ENCODE measurements at regions not wholly inside any gene's neighbourhood (a gene's known extent, or its start where the extent isn't known, plus 50 kb on each side); places are given as distances from the start of the nearest gene placed in this dataset.
"Not testable (repeated sequence)": the region's sequence is repeated elsewhere in the genome, so short reads cannot be mapped to it uniquely, and the experiment has no call there.

DNA sequence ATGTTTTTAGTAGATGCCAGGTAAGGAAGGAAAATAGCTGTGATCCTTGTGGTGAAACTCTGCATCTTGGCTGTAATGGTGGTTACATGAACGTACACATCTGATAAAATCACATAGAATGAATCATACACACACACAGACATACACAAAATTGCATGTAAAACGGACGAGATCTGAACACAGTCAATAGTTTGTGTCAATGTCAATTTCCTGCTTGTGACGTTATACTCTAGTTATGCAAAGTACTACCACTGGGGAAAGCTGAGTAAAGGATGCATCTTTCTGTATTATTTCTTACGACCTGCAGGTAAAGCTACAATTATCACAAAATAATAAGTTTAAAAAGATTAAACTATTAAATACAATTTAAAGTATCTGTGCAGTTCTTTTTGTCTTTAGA lies 493.7 kb upstream of the ZP4 start:
- H3K9me3 ChIP-seq (ENCODE audit: insufficient read depth, low read depth, low read length) = no peaks in the 10 kb centered on the region
- 97% methylated on average over 4 of the region's 5 CpGs for WGBS
- no peaks in the 10 kb centered on the region for H3K27me3 ChIP-seq (ENCODE audit: insufficient read depth, low read length)
- no peak overlapping the region for H3K9ac ChIP-seq (ENCODE audit: low read depth, low read length)
- H3K4me3 ChIP-seq (ENCODE audit: low read length) = no peak overlapping the region
- H3K36me3 ChIP-seq (ENCODE audit: insufficient read depth, low read length) = no peaks in the 10 kb centered on the region
- no peak overlapping the region for H3K27ac ChIP-seq (ENCODE audit: low read depth, low read length)
- peaks cover 13% of the 10 kb centered on the region for H3K4me1 ChIP-seq (ENCODE audit: insufficient read depth, low read length)

- Histone ChIP-seq H3K4me3 (ENCODE audit: low read length) (no peak overlapping the region), H3K27me3 (ENCODE audit: insufficient read depth, low read length) (no peaks in the 10 kb centered on the region), H3K9me3 (ENCODE audit: insufficient read depth, low read depth, low read length) (no peaks in the 10 kb centered on the region), H3K27ac (ENCODE audit: low read depth, low read length) (peak overlapping the region; percentile 90; the same call in 1 of the 2 replicates), H3K9ac (ENCODE audit: low read depth, low read length) (peak overlapping the region; percentile 58), H3K4me1 (ENCODE audit: insufficient read depth, low read length) (peaks cover 34% of the 10 kb centered on the region), H3K36me3 (ENCODE audit: insufficient read depth, low read length) (no peaks in the 10 kb centered on the region)
- WGBS = 55% methylated on average over 2 of the region's 2 CpGs
These were observed 489.4 kb upstream of the ZP4 start for GRCh38 chr1:238380167-238380566.

GRCh38 chr1:238379446-238379845 lies 488.7 kb upstream of the ZP4 start:
- H3K9ac ChIP-seq (ENCODE audit: low read depth, low read length); H3K36me3 ChIP-seq (ENCODE audit: insufficient read depth, low read length); H3K27me3 ChIP-seq (ENCODE audit: insufficient read depth, low read length); H3K4me3 ChIP-seq (ENCODE audit: low read length); H3K9me3 ChIP-seq (ENCODE audit: insufficient read depth, low read depth, low read length): not testable (repeated sequence)
- 58% methylated on average over 9 of the region's 9 CpGs for WGBS
- Histone ChIP-seq H3K27ac (ENCODE audit: low read depth, low read length) (peak overlapping the region; percentile 86), H3K4me1 (ENCODE audit: insufficient read depth, low read length) (peaks cover 34% of the 10 kb centered on the region)

GRCh38 chr1:238377280-238377919 lies 486.7 kb upstream of the ZP4 start:
- Histone ChIP-seq H3K27ac (ENCODE audit: low read depth, low read length) (peak overlapping the region; percentile 68; the same call in 1 of the 2 replicates), H3K4me1 (ENCODE audit: insufficient read depth, low read length) (peaks cover 34% of the 10 kb centered on the region), H3K9me3 (ENCODE audit: insufficient read depth, low read depth, low read length) (no peaks in the 10 kb centered on the region), H3K36me3 (ENCODE audit: insufficient read depth, low read length) (no peaks in the 10 kb centered on the region), H3K4me3 (ENCODE audit: low read length) (no peak overlapping the region), H3K9ac (ENCODE audit: low read depth, low read length) (no peak overlapping the region), H3K27me3 (ENCODE audit: insufficient read depth, low read length) (no peaks in the 10 kb centered on the region)
- 53% methylated on average over 7 of the region's 7 CpGs for WGBS

GRCh38 chr1:238370599-238370998 lies 479.9 kb upstream of the ZP4 start:
- no peaks in the 10 kb centered on the region for H3K36me3 ChIP-seq (ENCODE audit: insufficient read depth, low read length)
- H3K27ac ChIP-seq (ENCODE audit: low read depth, low read length) = no peak overlapping the region
- no peak overlapping the region for H3K9ac ChIP-seq (ENCODE audit: low read depth, low read length)
- H3K4me3 ChIP-seq (ENCODE audit: low read length) = no peak overlapping the region
- 93% methylated on average over 2 of the region's 2 CpGs for WGBS
- H3K27me3 ChIP-seq (ENCODE audit: insufficient read depth, low read length) = no peaks in the 10 kb centered on the region
- H3K9me3 ChIP-seq (ENCODE audit: insufficient read depth, low read depth, low read length) = no peaks in the 10 kb centered on the region
- no peaks in the 10 kb centered on the region; the same call in 1 of the 2 replicates for H3K4me1 ChIP-seq (ENCODE audit: insufficient read depth, low read length)

- no peak overlapping the region for H3K27ac ChIP-seq (ENCODE audit: low read depth, low read length)
- WGBS = 92% methylated on average over 2 of the region's 4 CpGs
These were observed 473.6 kb upstream of the ZP4 start for GRCh38 chr1:238364214-238364892.

DNA sequence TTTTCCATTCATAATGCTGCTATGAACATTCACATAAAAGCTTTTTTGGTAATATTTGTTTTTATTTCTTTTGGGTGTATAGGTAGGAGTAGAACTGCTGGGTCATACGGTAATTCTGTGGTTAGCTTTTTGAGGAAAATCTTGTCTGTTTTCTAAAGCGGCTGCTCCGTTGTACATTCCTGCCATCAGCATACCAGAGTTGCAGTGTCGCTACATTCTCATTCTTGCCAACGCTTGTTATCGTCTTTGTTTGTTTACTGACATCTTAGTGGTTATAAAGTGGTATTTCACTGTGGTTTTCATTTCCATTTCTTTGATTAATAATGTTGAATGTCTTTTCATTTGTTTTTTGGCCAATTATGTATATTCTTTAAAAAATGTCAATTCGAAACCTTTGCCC lies 469.8 kb upstream of the ZP4 start:
- Histone ChIP-seq H3K36me3 (ENCODE audit: insufficient read depth, low read length) (no peaks in the 10 kb centered on the region), H3K9ac (ENCODE audit: low read depth, low read length) (no peak overlapping the region), H3K27me3 (ENCODE audit: insufficient read depth, low read length) (no peaks in the 10 kb centered on the region), H3K4me3 (ENCODE audit: low read length) (no peak overlapping the region), H3K9me3 (ENCODE audit: insufficient read depth, low read depth, low read length) (no peaks in the 10 kb centered on the region), H3K27ac (ENCODE audit: low read depth, low read length) (no peak overlapping the region), H3K4me1 (ENCODE audit: insufficient read depth, low read length) (no peaks in the 10 kb centered on the region)
- WGBS = 79% methylated on average over 6 of the region's 7 CpGs

More at GRCh38 chr1:238364214-238364892, 473.6 kb upstream of the ZP4 start:
- H3K9ac ChIP-seq (ENCODE audit: low read depth, low read length) = no peak overlapping the region
- H3K36me3 ChIP-seq (ENCODE audit: insufficient read depth, low read length) = no peaks in the 10 kb centered on the region
- no peaks in the 10 kb centered on the region for H3K4me1 ChIP-seq (ENCODE audit: insufficient read depth, low read length)
- H3K4me3 ChIP-seq (ENCODE audit: low read length) = no peak overlapping the region
- H3K9me3 ChIP-seq (ENCODE audit: insufficient read depth, low read depth, low read length) = no peaks in the 10 kb centered on the region
- H3K27me3 ChIP-seq (ENCODE audit: insufficient read depth, low read length) = no peaks in the 10 kb centered on the region

DNA sequence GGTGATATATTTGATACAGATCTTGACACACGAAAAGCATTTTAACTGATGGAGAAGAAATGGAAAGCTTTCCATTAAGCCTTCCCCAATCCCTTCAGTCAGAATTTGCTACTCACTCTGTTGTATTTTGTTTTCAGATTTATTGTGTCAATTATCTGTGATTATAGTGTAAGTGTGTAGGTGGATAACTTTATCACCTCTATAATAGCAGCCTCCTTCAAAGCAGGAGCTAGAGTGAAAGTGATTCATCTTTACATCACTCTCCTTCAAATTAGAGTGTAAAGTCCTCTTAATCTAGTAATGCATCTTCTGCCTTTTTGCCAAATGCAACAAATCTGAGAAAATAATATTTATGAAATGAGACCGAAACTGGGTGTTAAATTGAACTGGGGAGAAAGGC lies 459.7 kb upstream of the ZP4 start:
- Histone ChIP-seq H3K9ac (ENCODE audit: low read depth, low read length) (no peak overlapping the region), H3K9me3 (ENCODE audit: insufficient read depth, low read depth, low read length) (no peaks in the 10 kb centered on the region), H3K4me3 (ENCODE audit: low read length) (no peak overlapping the region), H3K4me1 (ENCODE audit: insufficient read depth, low read length) (no peaks in the 10 kb centered on the region), H3K36me3 (ENCODE audit: insufficient read depth, low read length) (no peaks in the 10 kb centered on the region), H3K27ac (ENCODE audit: low read depth, low read length) (no peak overlapping the region), H3K27me3 (ENCODE audit: insufficient read depth, low read length) (no peaks in the 10 kb centered on the region)
- 94% methylated on average over 2 of the region's 2 CpGs for WGBS

DNA sequence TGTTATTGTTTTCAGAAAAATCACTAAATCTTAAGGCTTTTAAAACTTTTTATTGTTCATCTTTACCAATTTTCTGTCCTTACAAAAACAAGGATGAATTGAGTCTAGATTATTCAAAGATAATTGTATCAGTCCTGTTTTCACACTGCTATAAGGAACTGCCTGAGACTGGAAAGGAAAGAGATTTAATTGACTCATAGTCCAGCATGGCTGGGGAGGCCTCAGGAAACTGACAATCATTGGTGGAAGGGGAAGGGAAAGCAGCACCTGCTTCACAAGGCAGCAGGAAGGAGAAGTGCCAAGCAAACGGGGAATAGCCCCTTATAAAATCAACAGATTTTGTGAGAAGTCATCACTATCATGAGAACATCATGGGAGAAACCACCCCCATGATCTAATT lies 455.6 kb upstream of the ZP4 start:
- H3K4me3 ChIP-seq (ENCODE audit: low read length) = no peak overlapping the region
- no peaks in the 10 kb centered on the region for H3K36me3 ChIP-seq (ENCODE audit: insufficient read depth, low read length)
- H3K27ac ChIP-seq (ENCODE audit: low read depth, low read length) = no peak overlapping the region
- WGBS = 100% methylated on average over 1 of the region's 1 CpG
- H3K9me3 ChIP-seq (ENCODE audit: insufficient read depth, low read depth, low read length) = no peaks in the 10 kb centered on the region
- no peaks in the 10 kb centered on the region for H3K4me1 ChIP-seq (ENCODE audit: insufficient read depth, low read length)
- H3K9ac ChIP-seq (ENCODE audit: low read depth, low read length) = no peak overlapping the region
- no peaks in the 10 kb centered on the region for H3K27me3 ChIP-seq (ENCODE audit: insufficient read depth, low read length)

GRCh38 chr1:238345837-238346236 lies 455.1 kb upstream of the ZP4 start:
- Histone ChIP-seq H3K9me3 (ENCODE audit: insufficient read depth, low read depth, low read length) (no peaks in the 10 kb centered on the region), H3K9ac (ENCODE audit: low read depth, low read length) (no peak overlapping the region), H3K4me3 (ENCODE audit: low read length) (no peak overlapping the region), H3K36me3 (ENCODE audit: insufficient read depth, low read length) (no peaks in the 10 kb centered on the region), H3K27me3 (ENCODE audit: insufficient read depth, low read length) (no peaks in the 10 kb centered on the region), H3K27ac (ENCODE audit: low read depth, low read length) (no peak overlapping the region), H3K4me1 (ENCODE audit: insufficient read depth, low read length) (no peaks in the 10 kb centered on the region)
- WGBS = 99% methylated on average over 4 of the region's 6 CpGs

GRCh38 chr1:238343852-238344251 lies 453.1 kb upstream of the ZP4 start:
- WGBS = 94% methylated on average over 3 of the region's 3 CpGs
- Histone ChIP-seq H3K9me3 (ENCODE audit: insufficient read depth, low read depth, low read length) (no peaks in the 10 kb centered on the region), H3K4me1 (ENCODE audit: insufficient read depth, low read length) (no peaks in the 10 kb centered on the region), H3K9ac (ENCODE audit: low read depth, low read length) (no peak overlapping the region), H3K27ac (ENCODE audit: low read depth, low read length) (no peak overlapping the region), H3K36me3 (ENCODE audit: insufficient read depth, low read length) (no peaks in the 10 kb centered on the region), H3K27me3 (ENCODE audit: insufficient read depth, low read length) (no peaks in the 10 kb centered on the region), H3K4me3 (ENCODE audit: low read length) (no peak overlapping the region)

Data from HUES64 (cell line).